GM23338 (cell line): ENCODE measurements at regions not wholly inside any gene's neighbourhood (a gene's known extent, or its start where the extent isn't known, plus 50 kb on each side); places are given as distances from the start of the nearest gene placed in this dataset.

ENCODE experiments used
- EZH2 ChIP-seq: fragments of 200-600 bp; sonication (generic); IDR thresholded peaks from one replicate; pipeline ENCODE4 v1.8.0; 2017; ENCODE audit warnings: antibody characterized with exemption, mild to moderate bottlenecking, low read depth; ENCODE audit not compliant: unreplicated experiment
- EZH2phosphoT487 ChIP-seq: fragments of 200-600 bp; sonication (generic); IDR thresholded peaks from one replicate; pipeline ENCODE4 v1.8.1; 2018; ENCODE audit warnings: antibody characterized with exemption; ENCODE audit not compliant: unreplicated experiment
- JUNB ChIP-seq: IDR thresholded peaks from one replicate; pipeline ENCODE4 v1.6.1; 2016; ENCODE audit warnings: antibody characterized with exemption; ENCODE audit not compliant: unreplicated experiment
- POLR2AphosphoS5 ChIP-seq: IDR thresholded peaks from 2 replicates; pipeline ENCODE4 v1.6.1; 2016; ENCODE audit warnings: antibody characterized with exemption, low read depth
- REST ChIP-seq: IDR thresholded peaks from one replicate; pipeline ENCODE4 v1.6.1; 2018; ENCODE audit warnings: antibody characterized with exemption; ENCODE audit not compliant: unreplicated experiment
- ZNF114 ChIP-seq: fragments of 250-450 bp; sonication (Bioruptor Pico); IDR thresholded peaks from 2 replicates; pipeline ENCODE4 v1.5.0; 2020; ENCODE audit warnings: mild to moderate bottlenecking, moderate library complexity
- ZNF462 ChIP-seq: fragments of 250-450 bp; sonication (Bioruptor Pico); IDR thresholded peaks from 2 replicates; pipeline ENCODE4 v1.5.0; 2020; ENCODE audit warnings: mild to moderate bottlenecking, moderate library complexity
- TF ChIP-seq, protein P1 (sequence below): IDR thresholded peaks from 2 replicates; pipeline ENCODE4 v1.6.1; 2016; ENCODE audit warnings: antibody characterized with exemption

DNA sequence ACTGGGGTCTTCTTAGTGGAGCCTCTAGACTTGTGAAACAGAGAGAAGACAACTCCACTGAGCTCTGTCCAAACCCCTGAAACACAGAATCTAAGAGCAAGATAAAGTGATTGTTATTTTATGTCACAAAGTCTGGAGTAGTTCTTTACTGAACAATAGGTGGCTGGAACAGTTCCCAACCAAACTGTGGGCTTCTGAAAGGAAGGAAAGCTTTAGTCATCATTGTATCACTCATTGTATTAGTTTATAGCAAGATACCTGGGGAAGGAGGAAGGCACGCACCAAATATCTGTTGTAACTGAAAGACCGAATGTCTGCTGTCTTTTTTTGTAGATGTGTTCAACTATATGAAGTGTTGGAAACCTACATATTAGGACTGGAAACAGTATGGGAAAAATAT, 284.9 kb upstream of the TBX18 start (continued):
- TF ChIP-seq ZNF462 (CRISPR knock-in tag) = no peak
- TF ChIP-seq, protein P1, sequence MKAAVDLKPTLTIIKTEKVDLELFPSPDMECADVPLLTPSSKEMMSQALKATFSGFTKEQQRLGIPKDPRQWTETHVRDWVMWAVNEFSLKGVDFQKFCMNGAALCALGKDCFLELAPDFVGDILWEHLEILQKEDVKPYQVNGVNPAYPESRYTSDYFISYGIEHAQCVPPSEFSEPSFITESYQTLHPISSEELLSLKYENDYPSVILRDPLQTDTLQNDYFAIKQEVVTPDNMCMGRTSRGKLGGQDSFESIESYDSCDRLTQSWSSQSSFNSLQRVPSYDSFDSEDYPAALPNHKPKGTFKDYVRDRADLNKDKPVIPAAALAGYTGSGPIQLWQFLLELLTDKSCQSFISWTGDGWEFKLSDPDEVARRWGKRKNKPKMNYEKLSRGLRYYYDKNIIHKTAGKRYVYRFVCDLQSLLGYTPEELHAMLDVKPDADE = no peak
- no peak for TF ChIP-seq EZH2phosphoT487
- no peak for TF ChIP-seq POLR2AphosphoS5
- TF ChIP-seq REST = no peak
- no peak for TF ChIP-seq ZNF114 (CRISPR knock-in tag)
- no peak for TF ChIP-seq EZH2
- no peak for TF ChIP-seq JUNB
